Gastrocnemius medialis (tissue), 4 donors: ENCODE measurements at regions not wholly inside any gene's neighbourhood (a gene's known extent, or its start where the extent isn't known, plus 50 kb on each side); places are given as distances from the start of the nearest gene placed in this dataset.
A peak's percentile ranks its signal among the peaks of the same experiment; 100 is the strongest.

ENCODE experiments used
- ATAC-seq, 2 donors: fragments of 150-250 bp; one replicate each; pipeline ENCODE4 v1.9.1; 2016
- DNase-seq, 2 donors: peaks; one replicate each; pipeline ENCODE4 v3.0.0-alpha.2; 2019
- H3K27ac ChIP-seq, 4 donors: fragments of 200-600 bp; sonication (generic); 1 replicate in 1 of 4; 2 replicates in 3 of 4; pipeline ENCODE4 v1.5.1; 2016 to 2018; ENCODE audit warnings: mild to moderate bottlenecking in 2 of 4, moderate library complexity in 1 of 4
- H3K27me3 ChIP-seq, 3 donors: fragments of 200-600 bp; sonication (generic) in 2 of 3; 1 replicate in 1 of 3; 2 replicates in 2 of 3; pipeline versions ENCODE4 v1.5.1 to v1.6.0; 2016 to 2019; ENCODE audit warnings: mild to moderate bottlenecking in 1 of 3, moderate library complexity in 1 of 3
- H3K36me3 ChIP-seq, 2 donors: fragments of 200-600 bp; sonication (generic) in 1 of 2; one replicate each; pipeline ENCODE4 v1.5.1; 2017 to 2018
- H3K4me1 ChIP-seq, 2 donors: fragments of 200-600 bp; sonication (generic) in 1 of 2; one replicate each; pipeline ENCODE4 v1.5.1; 2016 to 2017; ENCODE audit warnings: mild to moderate bottlenecking in 2 of 2
- H3K4me3 ChIP-seq, 4 donors: fragments of 200-600 bp; sonication (generic) in 3 of 4; 1 replicate in 1 of 4; 2 replicates in 3 of 4; pipeline ENCODE4 v1.5.1; 2016 to 2019; ENCODE audit warnings: mild to moderate bottlenecking in 2 of 4
- H3K9me3 ChIP-seq, 3 donors: fragments of 200-600 bp; sonication (generic) in 2 of 3; 1 replicate in 1 of 3; 2 replicates in 2 of 3; pipeline ENCODE4 v1.5.1; 2016 to 2019
- CTCF ChIP-seq, 5 experiments: fragments of 450-650 bp in 3 of 5; fragments of 200-600 bp in 2 of 5; sonication (generic) in 2 of 5; IDR thresholded peaks in 4 of 5; conservative IDR thresholded peaks in 1 of 5; 1 replicate in 4 of 5; 2 replicates in 1 of 5; pipeline ENCODE4 v1.5.1; 2016 to 2019; ENCODE audit warnings: antibody characterized with exemption in 5 of 5, mild to moderate bottlenecking in 3 of 5, moderate library complexity in 3 of 5
- POLR2A ChIP-seq, 2 donors: fragments of 450-650 bp; IDR thresholded peaks; one replicate each; pipeline ENCODE4 v1.6.1; 2017; ENCODE audit warnings: antibody characterized with exemption in 2 of 2, mild to moderate bottlenecking in 2 of 2, moderate library complexity in 2 of 2
- in situ Hi-C, 4 donors: fragments of 200-750 bp; cut with MboI; loops; one replicate each; pipeline versions ENCODE4 v1.15.0 to v1.8.0; 2017; ENCODE audit warnings: low sequenced_read_pairs in 4 of 4
- intact Hi-C: fragments of 100-400 bp; cut with DNase I; formaldehyde crosslinking; loops from one replicate; pipeline ENCODE4 v1.15.1; 2023; ENCODE audit warnings: low total_unique reads

GRCh38 chr14:81986005-81986404 is 452.4 kb upstream of the SEL1L start:
- H3K9me3 ChIP-seq, result no peaks in the 10 kb centered on the region
- TF ChIP-seq POLR2A (IDR thresholded peaks at IDR 0.05) (no peak), CTCF (IDR thresholded peaks at IDR 0.05 in 4 of 5, conservative IDR thresholded peaks at IDR 0.05 in 1 of 5) (no peak)
- DNase-seq (no peak), ATAC-seq (no peak)
- H3K27ac ChIP-seq, result no peak overlapping the region
- in situ Hi-C loops, result no loop called here
- no peaks in the 10 kb centered on the region for H3K4me1 ChIP-seq
- H3K4me3 ChIP-seq, result no peak overlapping the region
- H3K36me3 ChIP-seq, result no peaks in the 10 kb centered on the region
- intact Hi-C loops, result no loop called here
- peaks cover 0 to 2% (median 0%) of the 10 kb centered on the region in 3 donors for H3K27me3 ChIP-seq

DNA sequence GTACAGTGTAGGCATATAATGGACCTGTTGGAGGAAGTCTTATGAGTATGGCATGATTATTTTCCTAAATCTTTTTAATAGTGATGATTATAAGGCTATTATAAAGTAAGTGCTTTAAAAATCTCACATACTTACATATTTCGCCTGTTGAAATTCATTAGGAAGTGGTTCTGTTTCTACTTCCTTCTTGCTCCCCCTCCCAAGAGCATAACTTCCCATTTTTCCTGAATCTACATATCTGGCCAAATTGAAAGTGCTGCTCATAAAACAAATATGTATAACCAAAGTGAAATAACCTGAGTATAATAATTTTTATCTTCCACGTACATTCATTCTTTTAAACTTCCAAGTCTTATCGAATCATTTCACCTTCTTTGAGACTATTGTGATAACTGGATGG is 455.6 kb upstream of the SEL1L start:
- H3K27me3 ChIP-seq, result peaks cover 0 to 2% (median 0%) of the 10 kb centered on the region in 3 donors
- ATAC-seq (no peak), DNase-seq (no peak)
- no peak overlapping the region for H3K4me3 ChIP-seq
- in situ Hi-C loops (no loop called here), intact Hi-C loops (no loop called here)
- no peak overlapping the region for H3K27ac ChIP-seq
- H3K9me3 ChIP-seq, result no peaks in the 10 kb centered on the region
- no peaks in the 10 kb centered on the region for H3K36me3 ChIP-seq
- TF ChIP-seq CTCF (IDR thresholded peaks at IDR 0.05 in 4 of 5, conservative IDR thresholded peaks at IDR 0.05 in 1 of 5) (no peak), POLR2A (IDR thresholded peaks at IDR 0.05) (no peak)
- no peaks in the 10 kb centered on the region for H3K4me1 ChIP-seq

DNA sequence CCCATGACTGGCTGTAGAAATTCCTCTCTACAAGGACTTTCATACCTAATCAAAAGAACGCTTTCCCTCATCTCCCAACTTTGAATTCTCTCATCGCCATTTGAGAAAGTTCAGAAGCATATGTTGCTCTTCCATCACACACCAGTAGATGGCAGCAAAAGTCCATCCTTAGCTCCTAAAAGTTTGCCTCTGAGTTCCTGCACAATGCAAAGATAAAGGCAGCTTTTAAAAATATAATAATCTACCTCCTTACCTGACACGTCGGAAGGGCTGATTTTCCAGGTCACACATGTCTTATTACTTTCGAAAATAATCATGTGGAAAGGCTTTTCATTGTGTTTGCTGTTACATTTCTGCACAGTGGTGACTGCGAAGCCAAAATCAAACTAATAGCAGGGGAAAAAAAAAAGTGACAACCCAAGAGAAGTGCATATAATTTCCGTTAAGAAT is 456.7 kb upstream of the SEL1L start:
- Histone ChIP-seq H3K27ac (no peak overlapping the region), H3K4me1 (no peaks in the 10 kb centered on the region), H3K9me3 (no peaks in the 10 kb centered on the region), H3K36me3 (no peaks in the 10 kb centered on the region), H3K4me3 (no peak overlapping the region), H3K27me3 (peaks cover 0 to 2% (median 0%) of the 10 kb centered on the region in 3 donors)
- intact Hi-C loops, result no loop called here
- DNase-seq, result no peak
- no peak for TF ChIP-seq POLR2A (IDR thresholded peaks at IDR 0.05)
- TF ChIP-seq CTCF (IDR thresholded peaks at IDR 0.05 in 4 of 5, conservative IDR thresholded peaks at IDR 0.05 in 1 of 5), result peak; percentile 46 to 80 (median 63)
- in situ Hi-C loops, result no loop called here
- ATAC-seq, result no peak

DNA sequence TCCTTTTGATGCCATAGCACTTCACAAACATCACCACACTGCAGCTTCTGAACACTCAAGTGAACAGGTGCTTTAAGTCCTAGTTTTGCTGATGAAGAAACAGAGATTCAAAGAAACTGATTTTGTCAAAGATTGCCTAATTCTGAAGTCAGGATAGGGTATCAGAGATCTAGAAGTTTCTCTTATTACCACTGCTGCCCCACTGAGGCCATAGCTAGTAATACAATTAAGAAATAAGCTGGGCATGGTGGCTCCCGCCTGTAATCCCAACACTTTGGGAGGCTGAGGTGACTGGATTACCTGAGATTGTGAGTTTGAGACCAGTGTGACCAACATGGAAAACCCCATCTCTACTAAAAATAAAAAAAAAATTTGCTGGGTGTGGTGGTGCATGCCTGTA is 458.3 kb upstream of the SEL1L start:
- no peak for TF ChIP-seq POLR2A (IDR thresholded peaks at IDR 0.05)
- no peak for TF ChIP-seq CTCF (IDR thresholded peaks at IDR 0.05 in 4 of 5, conservative IDR thresholded peaks at IDR 0.05 in 1 of 5)
- intact Hi-C loops (no loop called here), in situ Hi-C loops (no loop called here)
- Histone ChIP-seq H3K27me3 (peaks cover 0 to 2% (median 0%) of the 10 kb centered on the region in 3 donors), H3K4me3 (no peak overlapping the region), H3K9me3 (no peaks in the 10 kb centered on the region), H3K36me3 (no peaks in the 10 kb centered on the region), H3K4me1 (no peaks in the 10 kb centered on the region), H3K27ac (no peak overlapping the region)
- DNase-seq, result no peak
- ATAC-seq, result no peak

- no peaks in the 10 kb centered on the region for H3K4me1 ChIP-seq
- ATAC-seq, result no peak
- H3K27ac ChIP-seq, result no peak overlapping the region
- no peaks in the 10 kb centered on the region for H3K9me3 ChIP-seq
- in situ Hi-C loops (no loop called here), intact Hi-C loops (no loop called here)
- H3K36me3 ChIP-seq, result no peaks in the 10 kb centered on the region
- no peak overlapping the region for H3K4me3 ChIP-seq
- peaks cover 0 to under 1% (median 0%) of the 10 kb centered on the region in 3 donors for H3K27me3 ChIP-seq
- TF ChIP-seq POLR2A (IDR thresholded peaks at IDR 0.05), result no peak
- no peak for TF ChIP-seq CTCF (IDR thresholded peaks at IDR 0.05 in 4 of 5, conservative IDR thresholded peaks at IDR 0.05 in 1 of 5)
- DNase-seq, result no peak
These were observed 459.8 kb upstream of the SEL1L start for GRCh38 chr14:81993432-81993831.
